ENCODE measurements at regions not wholly inside any gene's neighbourhood (a gene's known extent, or its start where the extent isn't known, plus 50 kb on each side); places are given as distances from the start of the nearest gene placed in this dataset.

GRCh38 chr7:32228601-32229000 lies 158.4 kb upstream of the PDE1C start:
- H3K9ac ChIP-seq (ENCODE audit: low read length) = no peak overlapping the region
- H3K4me3 ChIP-seq (ENCODE audit: low read length) = no peak overlapping the region
- no peaks in the 10 kb centered on the region for H4K20me1 ChIP-seq (ENCODE audit: insufficient read depth)
- TF ChIP-seq POLR2AphosphoS5 (IDR thresholded peaks at IDR 0.05) (no peak), SMC3 (conservative IDR thresholded peaks at IDR 0.05; ENCODE audit: poor library complexity) (no peak), CTCF (IDR thresholded peaks at IDR 0.05; ENCODE audit: poor library complexity, severe bottlenecking) (no peak), EZH2 (IDR thresholded peaks at IDR 0.05; ENCODE audit: borderline replicate concordance, insufficient read depth, low read length, poor library complexity, severe bottlenecking) (no peak), TAF1 (IDR thresholded peaks at IDR 0.05; ENCODE audit: low read depth) (no peak), EP300 (conservative IDR thresholded peaks at IDR 0.05; ENCODE audit: poor library complexity, severe bottlenecking) (no peak), MXI1 (conservative IDR thresholded peaks at IDR 0.05; ENCODE audit: poor library complexity, severe bottlenecking) (no peak), REST (IDR thresholded peaks at IDR 0.05; ENCODE audit: borderline replicate concordance) (no peak), RAD21 (conservative IDR thresholded peaks at IDR 0.05) (no peak)
- H3K9me3 ChIP-seq (ENCODE audit: low read length) = no peaks in the 10 kb centered on the region
- no peaks in the 10 kb centered on the region for H3F3A ChIP-seq (ENCODE audit: insufficient read depth, low read length, poor library complexity, severe bottlenecking)
- H3K9me2 ChIP-seq (ENCODE audit: insufficient read depth, low read length) = no peaks in the 10 kb centered on the region
- no peak overlapping the region for H2AFZ ChIP-seq (ENCODE audit: low read depth, low read length)
- no peaks in the 10 kb centered on the region for H3K79me2 ChIP-seq (replicated peaks; ENCODE audit: insufficient read depth, low read length)
- no peak overlapping the region for H3K4me2 ChIP-seq (ENCODE audit: low read length)
- H3K27ac ChIP-seq (ENCODE audit: low read length) = no peak overlapping the region
- H3K27me3 ChIP-seq (ENCODE audit: insufficient read depth, low read depth, low read length) = no peaks in the 10 kb centered on the region
- H3K36me3 ChIP-seq (ENCODE audit: insufficient read depth, low read length) = no peaks in the 10 kb centered on the region

GRCh38 chr7:32227746-32228145 lies 157.5 kb upstream of the PDE1C start:
- Histone ChIP-seq H2AFZ (ENCODE audit: low read depth, low read length) (no peak overlapping the region), H3K27me3 (ENCODE audit: insufficient read depth, low read depth, low read length) (no peaks in the 10 kb centered on the region), H3K27ac (ENCODE audit: low read length) (no peak overlapping the region), H3K36me3 (ENCODE audit: insufficient read depth, low read length) (no peaks in the 10 kb centered on the region), H3K9ac (ENCODE audit: low read length) (no peak overlapping the region), H3K4me3 (ENCODE audit: low read length) (no peak overlapping the region), H3K9me3 (ENCODE audit: low read length) (no peaks in the 10 kb centered on the region), H3K9me2 (ENCODE audit: insufficient read depth, low read length) (no peaks in the 10 kb centered on the region), H3K4me2 (ENCODE audit: low read length) (no peak overlapping the region), H3K79me2 (replicated peaks; ENCODE audit: insufficient read depth, low read length) (no peaks in the 10 kb centered on the region), H3F3A (ENCODE audit: insufficient read depth, low read length, poor library complexity, severe bottlenecking) (no peaks in the 10 kb centered on the region), H4K20me1 (ENCODE audit: insufficient read depth) (no peaks in the 10 kb centered on the region)
- TF ChIP-seq MXI1 (conservative IDR thresholded peaks at IDR 0.05; ENCODE audit: poor library complexity, severe bottlenecking) (no peak), EZH2 (IDR thresholded peaks at IDR 0.05; ENCODE audit: borderline replicate concordance, insufficient read depth, low read length, poor library complexity, severe bottlenecking) (no peak), CTCF (IDR thresholded peaks at IDR 0.05; ENCODE audit: poor library complexity, severe bottlenecking) (no peak), EP300 (conservative IDR thresholded peaks at IDR 0.05; ENCODE audit: poor library complexity, severe bottlenecking) (no peak), REST (IDR thresholded peaks at IDR 0.05; ENCODE audit: borderline replicate concordance) (no peak), POLR2AphosphoS5 (IDR thresholded peaks at IDR 0.05) (no peak), SMC3 (conservative IDR thresholded peaks at IDR 0.05; ENCODE audit: poor library complexity) (no peak), TAF1 (IDR thresholded peaks at IDR 0.05; ENCODE audit: low read depth) (no peak), RAD21 (conservative IDR thresholded peaks at IDR 0.05) (no peak)

Data from neural cell (in vitro differentiated cells).